ENCODE measurements at regions not wholly inside any gene's neighbourhood (a gene's known extent, or its start where the extent isn't known, plus 50 kb on each side); places are given as distances from the start of the nearest gene placed in this dataset.

DNA sequence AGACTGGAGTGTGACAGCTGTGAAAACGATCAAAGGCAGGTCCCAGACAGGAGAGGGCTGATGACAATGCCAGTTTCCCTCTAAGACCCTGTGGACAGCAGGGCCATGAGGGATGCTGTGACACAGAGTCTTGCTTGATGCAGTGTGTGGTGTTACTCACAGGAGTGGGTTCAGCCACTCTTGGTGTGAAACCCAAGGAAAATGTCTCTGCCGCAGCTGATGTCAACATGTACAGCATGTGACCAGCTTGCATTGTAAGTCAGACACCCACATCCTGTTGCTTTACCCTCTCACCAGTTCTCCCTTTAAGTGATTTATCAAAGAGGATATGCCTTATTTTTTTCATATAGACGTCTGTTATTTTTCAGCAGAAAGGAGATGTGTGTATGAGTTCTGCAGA lies 268.6 kb downstream of the BTG1 start:
- TF ChIP-seq CTCF (IDR thresholded peaks at IDR 0.05; ENCODE audit: insufficient read depth, low read depth, low read length) (no peak), EZH2 (IDR thresholded peaks at IDR 0.05; ENCODE audit: insufficient read depth, low read length) (no peak)
